Right ventricle myocardium superior (tissue), 1 donor: ENCODE measurements at regions not wholly inside any gene's neighbourhood (a gene's known extent, or its start where the extent isn't known, plus 50 kb on each side); places are given as distances from the start of the nearest gene placed in this dataset.
"Not testable (repeated sequence)": the region's sequence is repeated elsewhere in the genome, so short reads cannot be mapped to it uniquely, and the experiment has no call there.

Source experiments
- ATAC-seq: fragments of 200-7000 bp; cut with Tn5 transposase; one replicate; pipeline ENCODE4 v1.9.1; 2020; ENCODE audit warnings: mild to moderate bottlenecking; ENCODE audit not compliant: poor library complexity
- DNase-seq: peaks from one replicate; pipeline ENCODE4 v3.0.0-alpha.2; 2020
- intact Hi-C: fragments of 100-400 bp; cut with DNase I; formaldehyde crosslinking; loops from one replicate; pipeline ENCODE4 v1.11.2; 2022
- donor health status: DM: no; HTN: yes; CAD: no; lungs with severe emphysema.

DNA sequence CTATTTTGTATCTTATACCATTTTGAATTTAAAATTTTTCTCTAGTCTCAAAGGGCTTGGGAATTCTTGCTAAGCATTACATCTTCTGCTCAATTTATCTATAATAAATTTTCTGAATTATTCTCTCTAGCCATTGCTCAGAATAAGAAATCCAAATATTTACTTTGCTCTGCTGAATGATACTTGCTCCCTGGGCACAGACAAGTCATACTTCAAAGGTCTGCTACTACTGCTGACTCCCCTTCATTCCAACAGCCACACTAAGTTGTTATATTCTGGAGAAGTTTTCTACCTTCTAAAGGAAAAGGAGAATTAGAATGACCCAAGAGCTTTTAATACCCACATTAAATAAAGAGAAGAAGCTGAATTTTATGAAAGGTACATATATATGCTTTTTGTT lies 460.3 kb upstream of the ZNF717 start:
- ATAC-seq, result no peak

DNA sequence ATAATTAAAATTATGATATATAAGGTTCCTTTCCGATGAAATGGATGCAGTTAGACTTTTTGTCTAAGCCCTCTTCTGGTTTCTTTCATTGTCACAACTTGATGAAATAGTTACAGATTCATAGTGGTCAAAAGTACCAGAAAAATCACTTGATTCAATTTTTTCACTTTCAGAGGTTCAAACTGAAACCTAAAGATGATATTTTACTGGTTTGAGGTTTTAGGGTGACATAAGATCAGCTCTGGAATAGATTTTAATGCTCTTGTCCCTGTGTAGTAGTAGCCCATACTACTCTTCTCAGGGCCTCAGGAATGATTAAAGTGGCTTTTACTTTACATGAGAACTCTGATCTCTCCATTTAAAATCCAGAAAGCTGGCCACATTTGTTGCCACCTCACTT lies 479.1 kb upstream of the ZNF717 start:
- ATAC-seq, result no peak
- intact Hi-C loops, result no loop called here
- no peak for DNase-seq

More for the DNA sequence above, 460.3 kb upstream of the ZNF717 start:
- intact Hi-C loops, result no loop called here
- DNase-seq, result no peak

DNA sequence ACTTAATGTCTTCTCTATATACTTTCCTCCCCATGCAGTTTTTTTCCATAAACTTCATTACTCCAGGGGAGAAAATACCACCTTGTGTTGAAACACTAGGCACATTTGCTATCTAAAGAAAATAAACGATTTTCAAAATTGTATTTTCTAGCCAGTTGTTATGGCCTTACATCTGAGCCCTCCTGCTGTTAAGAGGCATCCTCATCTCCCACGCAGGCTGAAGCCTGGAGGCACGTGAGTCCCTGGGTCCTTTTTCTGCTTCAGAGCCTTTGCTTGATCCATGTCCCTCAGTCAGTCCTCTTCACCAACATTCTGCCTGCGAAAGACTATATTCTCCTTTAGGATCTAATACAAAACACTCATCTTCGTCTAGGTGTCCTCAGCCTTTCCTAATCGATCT lies 479.6 kb upstream of the ZNF717 start:
- DNase-seq, result no peak
- ATAC-seq, result no peak
- intact Hi-C loops, result no loop called here

DNA sequence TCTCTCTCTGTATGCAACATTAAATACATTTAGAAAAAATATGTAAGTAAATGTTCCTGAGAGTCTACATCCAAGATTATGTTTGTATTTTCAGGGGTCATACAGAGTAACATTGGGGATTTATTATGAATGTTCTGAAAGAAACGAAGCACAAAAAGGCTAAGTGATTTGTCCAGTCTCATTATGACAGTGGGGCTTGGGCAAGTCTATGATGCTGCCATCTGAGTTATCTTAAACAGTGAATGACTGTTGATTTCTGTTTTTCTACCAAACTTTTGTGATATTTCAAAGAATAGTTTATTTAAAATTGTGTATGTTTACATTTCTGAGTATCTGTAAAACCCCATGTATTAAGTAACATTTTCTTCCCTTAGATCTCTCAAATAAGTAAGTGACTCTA lies 481.2 kb upstream of the ZNF717 start:
- intact Hi-C loops, result no loop called here
- DNase-seq, result no peak
- ATAC-seq, result no peak

DNA sequence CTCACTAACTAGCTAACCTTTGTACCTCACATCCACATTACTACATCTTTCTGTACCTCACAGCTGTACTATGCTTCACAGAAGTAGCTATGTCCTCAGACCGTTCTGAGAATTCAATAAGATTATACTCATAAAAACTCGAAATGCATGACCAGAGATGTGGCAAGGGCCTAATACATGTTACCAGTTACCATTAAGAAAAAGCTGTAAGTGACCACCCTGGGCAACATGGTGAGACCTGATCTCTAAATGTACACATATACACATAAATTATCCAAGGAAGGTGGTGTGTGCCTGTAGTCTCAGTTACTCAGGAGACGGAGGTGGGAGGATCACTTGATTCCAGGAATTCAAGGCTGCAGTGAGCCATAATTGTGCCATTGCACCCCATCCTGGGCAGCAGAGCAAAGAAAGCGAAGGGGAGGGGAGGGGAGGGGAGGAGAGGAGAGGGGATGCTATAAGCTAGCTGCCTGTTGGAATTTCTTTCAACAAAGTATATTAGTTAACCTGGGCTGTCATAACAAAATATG lies 482.6 kb upstream of the ZNF717 start:
- intact Hi-C loops, result no loop called here

DNA sequence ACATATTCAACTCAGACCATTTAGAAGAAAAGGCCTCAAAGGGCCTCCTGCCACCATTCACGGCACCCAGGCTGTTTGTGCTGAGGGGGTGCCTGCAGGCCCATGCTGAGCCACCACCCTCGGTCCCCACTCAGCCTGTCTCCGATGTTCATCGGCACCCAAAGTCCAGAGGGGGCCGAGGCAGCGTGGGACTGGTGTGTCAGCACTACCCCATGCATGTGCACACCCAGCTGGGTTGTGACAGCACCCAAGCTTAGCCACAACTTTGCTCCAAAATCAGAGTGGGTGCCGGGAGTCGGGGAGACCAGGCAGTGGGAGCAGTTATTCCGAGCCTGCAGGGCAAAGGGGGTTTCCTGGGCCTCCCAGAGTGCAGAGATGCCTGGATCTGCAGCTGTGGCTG lies 508.5 kb upstream of the ZNF717 start:
- intact Hi-C loops, result no loop called here
- no peak for DNase-seq

More for the DNA sequence above, 482.6 kb upstream of the ZNF717 start:
- ATAC-seq, result no peak
- no peak for DNase-seq

DNA sequence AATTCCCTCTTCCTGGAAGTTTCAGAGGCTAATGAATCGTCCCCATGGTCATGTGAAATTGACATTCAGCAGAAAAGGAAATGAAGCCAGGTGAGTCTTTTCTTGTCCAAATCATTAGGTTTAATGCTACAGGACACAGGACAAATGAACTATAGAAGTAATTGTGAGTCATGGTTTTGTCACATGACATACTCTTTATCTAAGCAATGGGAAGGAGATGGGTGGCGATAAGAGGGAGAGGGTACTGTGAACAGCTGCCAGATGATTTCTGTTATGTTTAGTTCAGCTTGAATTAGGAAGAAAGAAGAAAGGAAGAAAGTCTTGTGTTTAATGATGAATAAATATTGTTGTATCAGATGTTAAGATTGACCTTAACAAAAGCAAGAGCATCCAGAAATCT lies 515.4 kb upstream of the ZNF717 start:
- intact Hi-C loops, result no loop called here
- ATAC-seq (no peak), DNase-seq (no peak)

More for the DNA sequence above, 508.5 kb upstream of the ZNF717 start:
- ATAC-seq, result no peak

DNA sequence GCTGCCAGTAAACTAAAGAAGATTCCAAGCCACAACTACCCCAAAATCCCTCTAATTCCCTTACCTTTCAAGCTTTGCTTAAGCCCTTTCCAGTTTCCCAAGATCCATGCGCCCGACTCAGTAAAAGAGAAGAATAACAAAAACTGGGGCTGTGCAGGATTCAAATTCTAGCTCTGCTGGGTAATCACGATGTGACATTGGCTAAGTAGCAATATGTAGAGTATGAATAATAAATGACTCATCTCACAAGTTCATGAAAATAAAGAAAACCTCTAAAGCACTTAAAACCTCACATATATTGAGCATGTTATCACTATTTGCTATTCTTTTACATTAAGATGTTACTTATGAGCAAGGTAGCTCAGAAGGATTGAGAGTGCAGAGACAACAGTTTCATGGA lies 522.2 kb upstream of the ZNF717 start:
- no peak for ATAC-seq
- DNase-seq, result no peak
- intact Hi-C loops, result no loop called here

DNA sequence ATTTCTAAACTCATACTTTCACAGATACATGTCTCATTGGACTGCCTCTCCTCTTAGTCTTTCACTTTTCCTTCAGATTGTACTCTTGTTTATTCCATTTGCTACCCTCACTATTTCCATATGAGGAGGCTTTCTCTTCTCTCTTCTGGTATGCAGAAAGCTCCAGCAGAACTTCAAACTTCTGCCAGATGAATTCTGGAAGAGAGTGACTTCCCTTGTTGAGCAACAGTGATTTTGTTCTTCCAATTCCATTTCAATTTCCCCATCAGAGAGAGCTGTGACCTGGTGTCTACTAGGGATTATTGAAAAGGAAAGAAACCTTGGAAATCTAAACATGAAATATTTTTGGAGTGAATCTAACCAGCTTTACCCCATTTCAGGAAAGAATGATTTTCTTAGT lies 523.2 kb upstream of the ZNF717 start:
- ATAC-seq, result no peak
- intact Hi-C loops, result no loop called here
- no peak for DNase-seq

DNA sequence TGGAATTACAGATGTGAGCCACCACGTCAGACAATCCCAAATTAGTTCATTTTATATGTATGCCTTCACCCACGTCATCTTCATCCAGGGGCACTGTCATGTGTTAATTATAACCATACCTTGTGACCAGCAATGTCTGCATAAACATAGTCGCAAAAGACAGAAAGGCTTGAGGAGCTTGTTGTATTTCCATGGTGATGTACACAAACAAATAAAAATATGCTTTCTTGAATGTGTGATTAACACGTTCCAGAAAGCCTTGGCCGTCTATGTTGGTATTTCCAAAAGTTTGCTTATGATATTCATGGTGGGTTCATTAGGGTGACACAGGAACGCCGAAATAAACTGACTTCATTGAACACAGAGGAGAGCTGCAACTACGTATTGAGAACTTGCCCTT lies 524.7 kb upstream of the ZNF717 start:
- DNase-seq (no peak), ATAC-seq (no peak)
- intact Hi-C loops, result no loop called here

DNA sequence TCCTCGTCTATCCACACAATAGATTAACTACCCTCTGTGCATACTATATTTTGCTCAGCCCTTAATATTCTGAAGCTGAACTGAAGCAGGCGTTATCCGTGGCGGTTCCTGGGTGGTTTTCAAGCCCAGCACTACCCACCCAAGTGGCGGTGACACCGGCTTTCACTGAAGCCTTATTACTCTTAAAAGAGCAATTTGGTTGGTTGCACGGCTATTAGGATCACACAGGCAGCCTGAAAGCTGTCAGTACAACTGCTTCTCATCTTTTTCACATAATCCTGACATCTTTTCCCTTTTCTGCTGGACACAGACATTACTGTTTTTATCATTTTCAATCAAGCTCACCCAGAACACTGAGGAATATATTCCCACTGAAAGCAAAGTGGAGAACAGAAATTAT lies 525.3 kb upstream of the ZNF717 start:
- intact Hi-C loops, result no loop called here
- no peak for ATAC-seq
- DNase-seq, result no peak

DNA sequence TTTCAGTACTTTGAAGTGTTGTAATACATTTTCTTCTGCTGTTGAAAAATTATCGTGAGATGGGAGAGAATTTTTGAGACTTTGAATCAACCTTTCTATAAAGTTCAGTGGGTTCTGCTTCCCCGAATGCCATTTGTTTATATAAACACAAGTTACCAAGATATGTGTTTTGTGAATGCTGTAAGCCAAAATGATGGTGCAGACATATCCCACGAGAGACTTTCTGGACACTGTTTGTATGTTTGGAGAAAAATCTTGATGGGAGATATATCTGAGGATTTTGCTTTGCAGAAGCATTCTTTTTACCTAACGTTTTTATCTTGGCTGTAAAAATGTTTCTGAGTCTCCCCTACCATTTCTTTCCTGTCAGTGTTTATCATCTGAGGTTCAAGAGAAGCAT lies 526.6 kb upstream of the ZNF717 start:
- intact Hi-C loops, result no loop called here
- no peak for ATAC-seq
- DNase-seq, result no peak

DNA sequence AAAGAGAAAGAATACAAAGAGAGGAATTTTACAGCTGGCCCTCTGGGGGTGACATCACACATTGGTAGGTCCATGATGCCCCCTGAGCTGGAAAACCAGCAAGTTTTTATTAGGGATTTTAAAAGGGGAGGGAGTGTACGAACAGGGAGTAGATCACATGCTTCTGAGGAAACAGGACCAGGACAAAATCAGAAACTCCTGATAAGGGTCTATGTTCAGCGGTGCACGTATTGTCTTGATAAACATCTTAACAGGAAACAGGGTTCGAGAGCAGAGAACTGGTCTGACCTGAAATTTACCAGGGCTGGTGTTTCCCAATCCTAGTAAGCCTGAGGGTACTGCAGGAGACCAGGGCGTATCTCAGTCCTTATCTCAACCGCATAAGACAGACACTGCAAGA lies 530.6 kb upstream of the ZNF717 start:
- ATAC-seq, intact Hi-C loops, DNase-seq: not testable (repeated sequence)

DNA sequence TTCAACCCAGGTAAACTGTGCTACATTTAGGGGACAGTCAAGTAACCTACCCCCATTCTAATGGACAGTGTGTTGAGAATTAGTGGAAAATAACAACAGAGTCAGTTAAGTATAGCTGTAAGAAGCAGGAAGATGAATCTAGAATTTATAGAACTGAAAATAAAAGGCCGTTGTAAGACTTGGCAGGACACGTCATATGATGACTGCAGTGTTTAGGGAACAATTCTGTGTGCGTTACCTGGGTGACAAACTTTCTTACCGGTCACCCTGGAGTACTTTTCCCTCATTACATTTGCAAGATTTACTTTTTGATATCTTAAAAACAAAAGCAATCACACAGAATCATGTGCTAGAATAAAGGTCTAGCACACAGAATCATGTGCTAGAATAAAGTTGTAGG lies 536.3 kb upstream of the ZNF717 start:
- ATAC-seq (no peak), DNase-seq (no peak)
- intact Hi-C loops, result no loop called here

DNA sequence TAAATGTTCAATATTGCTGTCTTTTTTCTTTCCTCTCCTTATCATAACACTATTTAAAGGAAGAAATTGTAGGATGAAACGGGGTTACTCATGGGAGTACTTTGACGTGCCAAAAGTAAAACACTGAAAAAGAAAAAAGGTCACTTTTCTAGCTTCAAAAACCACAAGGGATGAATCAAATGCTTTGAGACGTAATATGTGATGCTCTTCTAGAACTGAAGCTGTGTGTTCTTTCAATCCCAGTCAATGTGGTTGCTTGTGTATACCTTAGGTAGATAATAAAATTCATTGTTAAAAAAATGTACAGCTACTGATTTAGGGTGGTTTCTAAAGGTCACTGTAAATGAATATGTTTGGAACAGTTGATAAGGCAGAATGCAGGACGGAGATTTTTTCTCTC lies 538.8 kb upstream of the ZNF717 start:
- no peak for DNase-seq
- ATAC-seq, result no peak
- intact Hi-C loops, result no loop called here

DNA sequence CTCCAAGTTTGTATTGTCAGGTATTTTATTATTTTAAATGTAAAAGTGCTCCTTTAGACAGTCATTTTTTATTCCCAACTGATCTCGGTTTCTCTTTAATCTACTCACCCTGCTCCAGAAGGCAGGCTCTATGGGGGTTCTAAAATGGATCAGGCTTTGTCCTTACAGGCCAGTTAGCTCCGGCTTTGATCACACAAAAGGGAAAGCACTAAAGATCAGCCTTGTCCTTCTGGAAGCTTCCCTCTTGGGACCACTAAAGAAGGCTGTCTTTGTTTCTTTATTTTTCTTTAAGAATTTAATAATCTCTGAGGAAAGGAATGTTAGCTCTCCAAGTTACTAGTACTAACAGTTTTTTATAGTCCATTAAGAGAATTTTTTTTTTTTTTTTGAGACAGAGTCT lies 560.5 kb upstream of the ZNF717 start:
- no peak for ATAC-seq
- intact Hi-C loops, result no loop called here
- no peak for DNase-seq

DNA sequence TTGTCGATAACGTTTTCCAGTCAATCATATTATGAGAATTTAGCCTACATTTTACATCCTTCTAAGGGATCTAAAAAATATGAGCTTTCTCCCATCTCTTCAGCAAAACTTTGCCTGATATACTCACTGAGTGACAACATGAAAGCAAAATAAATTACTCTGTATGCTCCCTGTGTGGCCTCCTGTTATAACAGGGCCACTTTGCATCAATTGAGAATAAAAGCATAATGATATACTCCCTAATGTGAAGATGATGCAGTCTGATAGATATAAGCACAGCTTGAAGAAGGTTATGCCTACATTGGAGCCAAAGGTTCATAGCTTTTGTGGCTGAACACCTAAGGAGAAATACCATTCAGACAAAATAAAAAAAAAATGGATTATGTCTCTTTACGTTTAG lies 561.3 kb upstream of the ZNF717 start:
- intact Hi-C loops, result no loop called here
- DNase-seq (no peak), ATAC-seq (no peak)

DNA sequence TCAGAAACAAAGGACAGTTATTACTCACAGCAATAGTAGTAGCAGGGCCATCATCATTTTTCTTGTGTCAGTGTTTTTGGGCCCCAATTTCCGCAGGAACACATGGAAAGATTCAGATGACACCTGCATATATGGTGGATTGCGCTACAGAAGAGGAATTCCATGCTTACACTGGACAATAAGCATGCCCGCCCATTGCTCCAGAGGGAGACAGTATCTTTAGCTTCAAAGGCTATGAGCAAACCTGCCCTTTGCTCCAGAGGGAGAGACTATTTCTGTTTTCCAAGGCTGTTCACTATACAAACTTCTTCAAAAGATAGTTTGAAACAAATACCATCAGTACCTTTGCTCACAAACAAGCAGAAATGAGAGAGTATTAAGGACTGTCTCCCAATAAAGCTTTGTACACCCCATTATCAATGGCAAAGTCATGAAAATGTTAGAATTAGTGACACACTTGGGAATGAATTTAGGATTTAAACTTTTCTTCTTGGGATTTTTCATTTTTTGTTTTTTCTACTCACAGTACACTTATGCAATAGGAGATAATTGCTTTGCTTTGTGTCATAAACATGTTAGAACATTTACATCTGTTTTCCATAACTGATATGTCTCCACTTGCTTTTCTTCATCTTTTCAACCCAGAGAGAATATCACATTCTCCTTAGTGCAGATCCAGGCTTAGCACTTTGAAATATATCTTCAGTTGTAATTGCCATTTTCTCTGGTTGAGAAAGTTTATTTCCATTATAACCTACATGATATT lies 564.5 kb upstream of the ZNF717 start:
- ATAC-seq, result no peak
- intact Hi-C loops, result no loop called here
- no peak for DNase-seq

DNA sequence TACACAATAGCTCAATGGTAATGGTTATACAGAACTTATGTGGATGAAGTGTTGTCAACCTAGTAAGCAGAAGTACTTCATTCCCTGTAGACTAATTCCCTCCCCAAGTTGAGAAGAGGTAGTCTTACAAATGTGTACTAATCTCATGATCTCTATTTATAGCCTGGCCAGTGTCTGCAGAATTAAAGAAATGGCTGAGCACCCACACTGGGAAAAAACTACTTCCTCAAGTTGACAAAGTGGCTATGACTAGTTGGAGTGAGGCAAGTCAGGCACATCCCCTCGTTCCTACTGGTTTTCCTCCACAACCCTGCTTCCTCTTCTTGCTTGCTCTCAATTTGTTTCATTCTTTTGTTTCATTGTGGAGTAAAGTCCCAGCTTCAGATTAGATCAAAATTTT lies 566.7 kb upstream of the ZNF717 start:
- ATAC-seq (no peak), DNase-seq (no peak)
- intact Hi-C loops, result no loop called here

DNA sequence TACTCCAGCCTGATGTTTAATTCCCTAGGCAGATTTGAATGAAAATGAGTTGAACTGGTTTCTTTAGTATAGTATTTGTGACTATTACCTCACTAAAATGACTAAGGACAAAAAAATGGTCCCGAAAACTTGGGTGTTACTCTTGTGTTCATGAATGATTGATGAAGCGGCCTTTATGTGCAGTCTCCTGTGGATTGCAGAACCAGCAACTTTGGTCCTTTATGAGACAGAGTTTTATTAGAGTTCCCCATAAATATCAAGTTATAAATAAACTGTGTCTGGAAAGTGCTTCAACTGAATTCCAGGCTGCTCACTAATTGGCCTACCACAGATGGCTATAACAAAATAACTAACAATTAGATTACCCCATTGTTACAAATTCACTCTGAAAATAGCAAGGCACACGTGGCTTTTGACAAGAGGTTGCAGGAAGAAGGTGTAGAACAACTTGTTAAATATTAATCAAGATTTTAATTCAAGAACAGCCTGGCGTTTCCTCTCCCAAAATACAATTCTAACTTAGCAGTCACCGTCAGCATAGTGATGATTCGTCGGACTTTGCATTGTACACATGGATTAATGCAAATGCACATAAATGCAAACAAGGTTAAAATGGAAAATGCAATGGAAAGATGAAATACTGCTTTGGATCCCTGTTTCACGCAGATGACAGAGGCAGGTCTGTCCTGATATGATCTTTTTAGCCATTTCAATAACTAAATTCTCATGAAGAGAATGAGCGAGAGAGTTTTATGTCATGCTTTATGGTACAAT lies 567.3 kb upstream of the ZNF717 start:
- DNase-seq (no peak), ATAC-seq (no peak)
- intact Hi-C loops, result no loop called here
